Body of pancreas (tissue), 4 donors: ENCODE measurements at regions not wholly inside any gene's neighbourhood (a gene's known extent, or its start where the extent isn't known, plus 50 kb on each side); places are given as distances from the start of the nearest gene placed in this dataset.

Source experiments
- POLR2A ChIP-seq, 3 donors: fragments of 450-650 bp; IDR thresholded peaks; one replicate each; pipeline ENCODE4 v1.6.1; 2016; ENCODE audit warnings: antibody characterized with exemption in 3 of 3, mild to moderate bottlenecking in 2 of 3
- TF ChIP-seq, protein P1 (sequence below), 7 experiments: fragments of 450-650 bp in 4 of 7; fragments of 200-600 bp in 3 of 7; sonication (generic) in 3 of 7; IDR thresholded peaks; one replicate each; pipeline ENCODE4 v1.5.1; 2016 to 2019; ENCODE audit warnings: antibody characterized with exemption in 7 of 7

DNA sequence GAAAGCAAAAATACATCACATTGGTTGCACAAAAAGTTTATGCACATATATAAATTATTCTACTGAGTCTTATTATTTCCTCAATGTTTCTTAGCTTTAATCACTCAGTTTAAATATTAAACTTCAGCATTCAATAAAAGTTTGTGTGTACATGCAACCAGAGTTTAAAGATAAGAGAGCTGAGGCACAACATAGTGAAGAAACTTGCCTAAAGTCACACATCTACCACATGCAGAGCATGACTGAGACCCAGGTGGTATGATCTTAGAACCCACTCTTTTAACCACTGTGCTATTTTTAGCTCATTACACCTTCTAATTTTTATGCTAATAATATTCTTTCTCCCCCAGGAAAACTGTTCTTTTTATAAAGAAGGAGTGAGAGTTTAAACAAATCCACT lies 96.1 kb upstream of the GOLIM4 start:
- no peak for TF ChIP-seq POLR2A (IDR thresholded peaks at IDR 0.05)
- TF ChIP-seq, protein P1, sequence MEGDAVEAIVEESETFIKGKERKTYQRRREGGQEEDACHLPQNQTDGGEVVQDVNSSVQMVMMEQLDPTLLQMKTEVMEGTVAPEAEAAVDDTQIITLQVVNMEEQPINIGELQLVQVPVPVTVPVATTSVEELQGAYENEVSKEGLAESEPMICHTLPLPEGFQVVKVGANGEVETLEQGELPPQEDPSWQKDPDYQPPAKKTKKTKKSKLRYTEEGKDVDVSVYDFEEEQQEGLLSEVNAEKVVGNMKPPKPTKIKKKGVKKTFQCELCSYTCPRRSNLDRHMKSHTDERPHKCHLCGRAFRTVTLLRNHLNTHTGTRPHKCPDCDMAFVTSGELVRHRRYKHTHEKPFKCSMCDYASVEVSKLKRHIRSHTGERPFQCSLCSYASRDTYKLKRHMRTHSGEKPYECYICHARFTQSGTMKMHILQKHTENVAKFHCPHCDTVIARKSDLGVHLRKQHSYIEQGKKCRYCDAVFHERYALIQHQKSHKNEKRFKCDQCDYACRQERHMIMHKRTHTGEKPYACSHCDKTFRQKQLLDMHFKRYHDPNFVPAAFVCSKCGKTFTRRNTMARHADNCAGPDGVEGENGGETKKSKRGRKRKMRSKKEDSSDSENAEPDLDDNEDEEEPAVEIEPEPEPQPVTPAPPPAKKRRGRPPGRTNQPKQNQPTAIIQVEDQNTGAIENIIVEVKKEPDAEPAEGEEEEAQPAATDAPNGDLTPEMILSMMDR (IDR thresholded peaks at IDR 0.05) = no peak
